ENCODE measurements at regions not wholly inside any gene's neighbourhood (a gene's known extent, or its start where the extent isn't known, plus 50 kb on each side); places are given as distances from the start of the nearest gene placed in this dataset.

DNA sequence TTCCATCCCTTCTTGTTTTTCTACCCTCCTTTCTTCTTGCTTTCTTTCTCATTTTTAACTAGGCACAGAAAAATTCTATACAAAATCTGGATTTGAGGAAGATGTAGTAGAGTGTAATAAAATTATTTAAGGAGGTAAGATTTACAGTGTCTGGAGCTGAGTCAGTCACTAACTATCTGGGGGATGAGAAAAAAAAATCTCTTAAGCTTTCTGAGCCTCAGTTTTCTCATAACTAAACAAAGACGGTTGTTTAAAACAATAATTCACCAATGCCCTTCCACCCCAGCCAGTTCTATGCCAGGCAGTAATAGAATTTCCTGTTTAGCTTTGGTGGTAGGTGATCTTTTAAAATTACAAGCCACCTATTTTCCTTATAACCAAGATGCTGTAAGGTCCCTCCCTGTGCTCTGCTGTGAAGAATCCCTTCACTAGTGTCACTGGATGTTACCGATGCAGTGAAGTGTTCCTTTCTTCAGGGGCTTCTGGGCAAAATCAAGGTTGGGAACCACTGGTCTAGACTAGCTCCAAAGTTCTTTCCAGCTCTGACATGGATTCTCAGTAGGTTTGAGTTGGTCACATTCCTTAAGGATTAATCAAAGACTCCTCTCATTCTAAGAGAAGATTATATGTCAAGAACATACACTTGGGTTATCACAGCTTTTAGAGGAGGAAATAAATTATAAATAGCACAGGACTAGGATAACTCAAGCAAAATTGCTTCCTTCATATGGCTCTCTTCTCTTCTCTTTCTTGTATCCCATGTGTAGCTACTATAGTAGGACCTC is 289.0 kb downstream of the CDH2 start:
- Histone ChIP-seq H4K8ac (replicated peaks; ENCODE audit: insufficient read length, low read depth, low read length) (no peak overlapping the region), H3K79me1 (ENCODE audit: insufficient read depth, low read depth, low read length, poor library complexity, severe bottlenecking) (no peaks in the 10 kb centered on the region)

More for the DNA sequence above, 289.0 kb downstream of the CDH2 start:
- Histone ChIP-seq H3K27ac (ENCODE audit: insufficient read length, low read depth, low read length) (no peak overlapping the region), H2BK20ac (ENCODE audit: low read depth, low read length, poor library complexity, severe bottlenecking) (no peak overlapping the region), H3T11ph (ENCODE audit: low read length) (no peak overlapping the region), H3K14ac (ENCODE audit: insufficient read depth, low read length) (no peak overlapping the region), H2AK5ac (ENCODE audit: insufficient read length, low read length) (no peak overlapping the region), H3K4me2 (ENCODE audit: insufficient read depth, insufficient read length, low read length) (no peak overlapping the region), H2BK15ac (ENCODE audit: low read depth, low read length) (no peak overlapping the region), H3K79me2 (ENCODE audit: insufficient read depth, low read length) (no peaks in the 10 kb centered on the region), H3K27me3 (ENCODE audit: insufficient read depth, low read length) (no peaks in the 10 kb centered on the region), H2AFZ (ENCODE audit: low read length) (no peak overlapping the region), H3K23ac (ENCODE audit: insufficient read length, low read depth, low read length) (no peak overlapping the region), H2BK120ac (ENCODE audit: low read depth, low read length, poor library complexity, severe bottlenecking) (no peak overlapping the region), H3K9me3 (ENCODE audit: control insufficient read depth, low read depth, low read length) (no peaks in the 10 kb centered on the region), H4K5ac (ENCODE audit: insufficient read length, low read depth, low read length) (no peak overlapping the region), H4K20me1 (ENCODE audit: control insufficient read depth, insufficient read depth, insufficient read length) (no peaks in the 10 kb centered on the region), H3K4me1 (ENCODE audit: insufficient read depth, low read length) (no peaks in the 10 kb centered on the region), H3K23me2 (ENCODE audit: insufficient read length, low read depth, low read length, poor library complexity, severe bottlenecking) (no peaks in the 10 kb centered on the region), H3K4ac (ENCODE audit: low read depth, low read length) (no peak overlapping the region), H2BK5ac (ENCODE audit: insufficient read length, low read length) (no peak overlapping the region), H3K18ac (ENCODE audit: insufficient read length, low read depth, low read length) (no peak overlapping the region), H3K56ac (ENCODE audit: insufficient read length, low read depth, low read length) (no peak overlapping the region), H3K9ac (ENCODE audit: extremely low read depth, insufficient read length, low read length) (no peak overlapping the region), H4K91ac (ENCODE audit: insufficient read length, low read depth, low read length) (no peak overlapping the region), H2BK12ac (ENCODE audit: insufficient read length, low read depth, low read length) (no peak overlapping the region)
- no peak for TF ChIP-seq CTCF (conservative IDR thresholded peaks at IDR 0.05)
- H3K36me3 Mint-ChIP-seq (ENCODE audit: insufficient read depth in 1 of 3, low read depth in 3 of 3): no peaks in the 10 kb centered on the region
- no peak for DNase-seq
- WGBS (ENCODE audit: extremely low coverage, insufficient read length, low lambda C conversion rate): no CpG with 5 or more reads among the region's 2 CpGs
- no peaks in the 10 kb centered on the region for H3K4me1 Mint-ChIP-seq
- H3K27me3 Mint-ChIP-seq (ENCODE audit: low read depth): no peaks in the 10 kb centered on the region
- no peak overlapping the region for H3K4me3 Mint-ChIP-seq
- no peak overlapping the region for H3K27ac Mint-ChIP-seq
- no peaks in the 10 kb centered on the region; a peak in 1 of 5 replicates for H3K9me3 Mint-ChIP-seq
